HEK293 (cell line): ENCODE measurements at regions not wholly inside any gene's neighbourhood (a gene's known extent, or its start where the extent isn't known, plus 50 kb on each side); places are given as distances from the start of the nearest gene placed in this dataset.

Experiments
- CTCF ChIA-PET: fragments of 350-600 bp; formaldehyde crosslinking; extraction: SDS; loops from one replicate; lab custom pipeline; 2021; ENCODE audit warnings: antibody characterized with exemption; lab: Yijun Ruan, JAX
- POLR2A ChIA-PET: fragments of 300-600 bp; formaldehyde crosslinking; extraction: SDS; loops from one replicate; lab custom pipeline; 2020; ENCODE audit warnings: antibody characterized with exemption, inconsistent platforms; lab: Yijun Ruan, JAX
- H3K27ac ChIP-seq: fragments of 200-500 bp; sonication (Bioruptor generic); 2 replicates; pipeline ENCODE4 v1.5.1; 2014; ENCODE audit warnings: low read depth, low read length, control low read depth, inconsistent platforms; ENCODE audit errors: extremely low read depth
- H3K36me3 ChIP-seq, 2 experiments: fragments of 200-500 bp in 1 of 2; sonication (Bioruptor generic) in 1 of 2; 1 replicate in 1 of 2; 2 replicates in 1 of 2; pipeline ENCODE4 v1.5.1; 2014 to 2017; ENCODE audit warnings: inconsistent platforms in 2 of 2, low read length in 2 of 2; ENCODE audit not compliant: control insufficient read depth in 2 of 2, insufficient read depth in 1 of 2
- H3K4me1 ChIP-seq: fragments of 200-500 bp; sonication (Bioruptor generic); 2 replicates; pipeline ENCODE4 v1.5.1; 2014; ENCODE audit warnings: mild to moderate bottlenecking, low read length, inconsistent platforms; ENCODE audit not compliant: control insufficient read depth, insufficient read depth
- H3K4me3 ChIP-seq: 2 replicates; pipeline ENCODE4 v1.5.1; 2011; ENCODE audit warnings: low read depth, mild to moderate bottlenecking, control low read depth, low read length, moderate library complexity
- H3K9me3 ChIP-seq: fragments of 200-500 bp; sonication (Bioruptor generic); 2 replicates; pipeline ENCODE4 v1.5.1; 2014; ENCODE audit warnings: low read depth, low read length, inconsistent platforms; ENCODE audit not compliant: control insufficient read depth, insufficient read depth
- GLI4 ChIP-seq: fragments of 450-650 bp; formaldehyde crosslinking; IDR thresholded peaks from 2 replicates; pipeline ENCODE4 v1.5.1; 2016; ENCODE audit warnings: missing biosample characterization, missing genetic modification characterization
- ZFHX2 ChIP-seq: fragments of 450-650 bp; formaldehyde crosslinking; conservative IDR thresholded peaks from 2 replicates; pipeline ENCODE4 v1.5.1; 2016; ENCODE audit warnings: missing biosample characterization, missing genetic modification characterization
- ZNF175 ChIP-seq: fragments of 450-650 bp; formaldehyde crosslinking; IDR thresholded peaks from 2 replicates; pipeline ENCODE4 v1.5.1; 2016; ENCODE audit warnings: missing biosample characterization, missing genetic modification characterization
- ZNF311 ChIP-seq: fragments of 450-650 bp; formaldehyde crosslinking; IDR thresholded peaks from 2 replicates; pipeline ENCODE4 v1.5.1; 2017; ENCODE audit warnings: missing biosample characterization, missing genetic modification characterization, borderline replicate concordance
- ZNF350 ChIP-seq: fragments of 450-650 bp; formaldehyde crosslinking; IDR thresholded peaks from 2 replicates; pipeline ENCODE4 v1.5.0; 2017; ENCODE audit warnings: missing biosample characterization, mild to moderate bottlenecking, missing genetic modification characterization
- ZNF692 ChIP-seq: fragments of 450-650 bp; formaldehyde crosslinking; IDR thresholded peaks from 2 replicates; pipeline ENCODE4 v1.5.1; 2016; ENCODE audit warnings: missing biosample characterization, missing genetic modification characterization
- ZNF777 ChIP-seq: fragments of 450-650 bp; formaldehyde crosslinking; IDR thresholded peaks from 2 replicates; pipeline ENCODE4 v1.5.1; 2017; ENCODE audit warnings: missing biosample characterization, missing genetic modification characterization, borderline replicate concordance
- TF ChIP-seq, protein P1 (sequence below): fragments of 450-650 bp; formaldehyde crosslinking; IDR thresholded peaks from 2 replicates; pipeline ENCODE4 v1.5.1; 2016; ENCODE audit warnings: missing biosample characterization, missing genetic modification characterization
- TF ChIP-seq, protein P2 (sequence below): fragments of 450-650 bp; formaldehyde crosslinking; IDR thresholded peaks from 2 replicates; pipeline ENCODE4 v1.5.1; 2017; ENCODE audit warnings: missing biosample characterization, mild to moderate bottlenecking, missing genetic modification characterization, moderate library complexity
- TF ChIP-seq, protein P3 (sequence below): fragments of 450-650 bp; formaldehyde crosslinking; IDR thresholded peaks from 2 replicates; pipeline ENCODE4 v1.5.1; 2016; ENCODE audit warnings: missing biosample characterization, missing genetic modification characterization, borderline replicate concordance

- H3K4me1 ChIP-seq = no peaks in the 10 kb centered on the region
Observed at GRCh38 chr3:72288955-72289691, 504.2 kb upstream of the PROK2 start.

GRCh38 chr3:72287956-72288355 is 503.0 kb upstream of the PROK2 start:
- H3K9me3 ChIP-seq = no peaks in the 10 kb centered on the region
- no peaks in the 10 kb centered on the region for H3K36me3 ChIP-seq
- CTCF ChIA-PET = no interaction called here
- no peak for TF ChIP-seq ZNF175 (tag by site-specific recombination)
- 0 out of 2 replicates have a peak, but pooled peaks have one; percentile 39 for TF ChIP-seq ZNF692 (tag by site-specific recombination)
- TF ChIP-seq, all 188 proteins: peak for 1
- Histone ChIP-seq H3K4me3 (no peak overlapping the region), H3K4me1 (no peaks in the 10 kb centered on the region), H3K27ac (no peak overlapping the region)
- POLR2A ChIA-PET = no interaction called here

More at GRCh38 chr3:72288955-72289691, 504.2 kb upstream of the PROK2 start:
- no peak overlapping the region for H3K27ac ChIP-seq
- ChIA-PET CTCF (interaction anchor here (0.7 kb wide), 1 partner anchor 47 kb away, joined by 3 read pairs; no protein-coding TSS in a partner anchor), POLR2A (interaction anchor here (0.6 kb wide), 1 partner anchor 405 kb away, joined by 3 read pairs; no protein-coding TSS in a partner anchor)
- H3K4me3 ChIP-seq = no peak overlapping the region
- H3K9me3 ChIP-seq = no peaks in the 10 kb centered on the region
- H3K36me3 ChIP-seq = no peaks in the 10 kb centered on the region
- TF ChIP-seq ZNF777 (tag by site-specific recombination) (no peak), ZFHX2 (tag by site-specific recombination) (0 out of 2 replicates have a peak, but pooled peaks have one; percentile 17)

- TF ChIP-seq, protein P1, sequence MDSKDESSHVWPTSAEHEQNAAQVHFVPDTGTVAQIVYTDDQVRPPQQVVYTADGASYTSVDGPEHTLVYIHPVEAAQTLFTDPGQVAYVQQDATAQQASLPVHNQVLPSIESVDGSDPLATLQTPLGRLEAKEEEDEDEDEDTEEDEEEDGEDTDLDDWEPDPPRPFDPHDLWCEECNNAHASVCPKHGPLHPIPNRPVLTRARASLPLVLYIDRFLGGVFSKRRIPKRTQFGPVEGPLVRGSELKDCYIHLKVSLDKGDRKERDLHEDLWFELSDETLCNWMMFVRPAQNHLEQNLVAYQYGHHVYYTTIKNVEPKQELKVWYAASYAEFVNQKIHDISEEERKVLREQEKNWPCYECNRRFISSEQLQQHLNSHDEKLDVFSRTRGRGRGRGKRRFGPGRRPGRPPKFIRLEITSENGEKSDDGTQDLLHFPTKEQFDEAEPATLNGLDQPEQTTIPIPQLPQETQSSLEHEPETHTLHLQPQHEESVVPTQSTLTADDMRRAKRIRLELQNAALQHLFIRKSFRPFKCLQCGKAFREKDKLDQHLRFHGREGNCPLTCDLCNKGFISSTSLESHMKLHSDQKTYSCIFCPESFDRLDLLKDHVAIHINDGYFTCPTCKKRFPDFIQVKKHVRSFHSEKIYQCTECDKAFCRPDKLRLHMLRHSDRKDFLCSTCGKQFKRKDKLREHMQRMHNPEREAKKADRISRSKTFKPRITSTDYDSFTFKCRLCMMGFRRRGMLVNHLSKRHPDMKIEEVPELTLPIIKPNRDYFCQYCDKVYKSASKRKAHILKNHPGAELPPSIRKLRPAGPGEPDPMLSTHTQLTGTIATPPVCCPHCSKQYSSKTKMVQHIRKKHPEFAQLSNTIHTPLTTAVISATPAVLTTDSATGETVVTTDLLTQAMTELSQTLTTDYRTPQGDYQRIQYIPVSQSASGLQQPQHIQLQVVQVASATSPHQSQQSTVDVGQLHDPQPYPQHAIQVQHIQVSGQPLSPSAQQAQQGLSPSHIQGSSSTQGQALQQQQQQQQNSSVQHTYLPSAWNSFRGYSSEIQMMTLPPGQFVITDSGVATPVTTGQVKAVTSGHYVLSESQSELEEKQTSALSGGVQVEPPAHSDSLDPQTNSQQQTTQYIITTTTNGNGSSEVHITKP (tag by site-specific recombination) = 0 out of 2 replicates have a peak, but pooled peaks have one; percentile 15
- TF ChIP-seq, protein P2, sequence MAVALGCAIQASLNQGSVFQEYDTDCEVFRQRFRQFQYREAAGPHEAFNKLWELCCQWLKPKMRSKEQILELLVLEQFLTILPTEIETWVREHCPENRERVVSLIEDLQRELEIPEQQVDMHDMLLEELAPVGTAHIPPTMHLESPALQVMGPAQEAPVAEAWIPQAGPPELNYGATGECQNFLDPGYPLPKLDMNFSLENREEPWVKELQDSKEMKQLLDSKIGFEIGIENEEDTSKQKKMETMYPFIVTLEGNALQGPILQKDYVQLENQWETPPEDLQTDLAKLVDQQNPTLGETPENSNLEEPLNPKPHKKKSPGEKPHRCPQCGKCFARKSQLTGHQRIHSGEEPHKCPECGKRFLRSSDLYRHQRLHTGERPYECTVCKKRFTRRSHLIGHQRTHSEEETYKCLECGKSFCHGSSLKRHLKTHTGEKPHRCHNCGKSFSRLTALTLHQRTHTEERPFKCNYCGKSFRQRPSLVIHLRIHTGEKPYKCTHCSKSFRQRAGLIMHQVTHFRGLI (tag by site-specific recombination) = no peak
- no peak overlapping the region for H3K27ac ChIP-seq
- H3K4me3 ChIP-seq = no peak overlapping the region
- no peaks in the 10 kb centered on the region for H3K9me3 ChIP-seq
- POLR2A ChIA-PET = no interaction called here
- CTCF ChIA-PET = no interaction called here
- H3K4me1 ChIP-seq = no peaks in the 10 kb centered on the region
- H3K36me3 ChIP-seq = no peaks in the 10 kb centered on the region
Observed at GRCh38 chr3:72285502-72285901, 500.6 kb upstream of the PROK2 start.

GRCh38 chr3:72284471-72284870 is 499.5 kb upstream of the PROK2 start:
- H3K4me1 ChIP-seq = no peaks in the 10 kb centered on the region
- no peak overlapping the region for H3K4me3 ChIP-seq
- no peaks in the 10 kb centered on the region for H3K9me3 ChIP-seq
- no peaks in the 10 kb centered on the region for H3K36me3 ChIP-seq
- CTCF ChIA-PET = no interaction called here
- POLR2A ChIA-PET = no interaction called here
- TF ChIP-seq GLI4 (tag by site-specific recombination) (no peak), ZNF350 (no peak), ZNF311 (tag by site-specific recombination) (no peak)
- TF ChIP-seq, protein P3, sequence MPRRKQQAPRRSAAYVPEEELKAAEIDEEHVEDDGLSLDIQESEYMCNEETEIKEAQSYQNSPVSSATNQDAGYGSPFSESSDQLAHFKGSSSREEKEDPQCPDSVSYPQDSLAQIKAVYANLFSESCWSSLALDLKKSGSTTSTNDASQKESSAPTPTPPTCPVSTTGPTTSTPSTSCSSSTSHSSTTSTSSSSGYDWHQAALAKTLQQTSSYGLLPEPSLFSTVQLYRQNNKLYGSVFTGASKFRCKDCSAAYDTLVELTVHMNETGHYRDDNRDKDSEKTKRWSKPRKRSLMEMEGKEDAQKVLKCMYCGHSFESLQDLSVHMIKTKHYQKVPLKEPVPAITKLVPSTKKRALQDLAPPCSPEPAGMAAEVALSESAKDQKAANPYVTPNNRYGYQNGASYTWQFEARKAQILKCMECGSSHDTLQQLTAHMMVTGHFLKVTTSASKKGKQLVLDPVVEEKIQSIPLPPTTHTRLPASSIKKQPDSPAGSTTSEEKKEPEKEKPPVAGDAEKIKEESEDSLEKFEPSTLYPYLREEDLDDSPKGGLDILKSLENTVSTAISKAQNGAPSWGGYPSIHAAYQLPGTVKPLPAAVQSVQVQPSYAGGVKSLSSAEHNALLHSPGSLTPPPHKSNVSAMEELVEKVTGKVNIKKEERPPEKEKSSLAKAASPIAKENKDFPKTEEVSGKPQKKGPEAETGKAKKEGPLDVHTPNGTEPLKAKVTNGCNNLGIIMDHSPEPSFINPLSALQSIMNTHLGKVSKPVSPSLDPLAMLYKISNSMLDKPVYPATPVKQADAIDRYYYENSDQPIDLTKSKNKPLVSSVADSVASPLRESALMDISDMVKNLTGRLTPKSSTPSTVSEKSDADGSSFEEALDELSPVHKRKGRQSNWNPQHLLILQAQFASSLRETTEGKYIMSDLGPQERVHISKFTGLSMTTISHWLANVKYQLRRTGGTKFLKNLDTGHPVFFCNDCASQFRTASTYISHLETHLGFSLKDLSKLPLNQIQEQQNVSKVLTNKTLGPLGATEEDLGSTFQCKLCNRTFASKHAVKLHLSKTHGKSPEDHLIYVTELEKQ (tag by site-specific recombination) = no peak
- no peak overlapping the region for H3K27ac ChIP-seq
